DOHH2 (cell line): ENCODE measurements at regions not wholly inside any gene's neighbourhood (a gene's known extent, or its start where the extent isn't known, plus 50 kb on each side); places are given as distances from the start of the nearest gene placed in this dataset.

ENCODE experiments used
- EZH2phosphoT487 ChIP-seq: fragments of 200-600 bp; sonication (generic); IDR thresholded peaks from 2 replicates; pipeline ENCODE4 v1.6.1; 2017; ENCODE audit warnings: borderline replicate concordance, mild to moderate bottlenecking, antibody characterized with exemption, low read length, moderate library complexity, mixed read lengths
- TF ChIP-seq, protein P1 (sequence below): fragments of 200-600 bp; sonication (generic); IDR thresholded peaks from one replicate; pipeline ENCODE4 v1.5.1; 2014; ENCODE audit warnings: antibody characterized with exemption, mild to moderate bottlenecking, low read depth, low read length; ENCODE audit not compliant: poor library complexity, severe bottlenecking

DNA sequence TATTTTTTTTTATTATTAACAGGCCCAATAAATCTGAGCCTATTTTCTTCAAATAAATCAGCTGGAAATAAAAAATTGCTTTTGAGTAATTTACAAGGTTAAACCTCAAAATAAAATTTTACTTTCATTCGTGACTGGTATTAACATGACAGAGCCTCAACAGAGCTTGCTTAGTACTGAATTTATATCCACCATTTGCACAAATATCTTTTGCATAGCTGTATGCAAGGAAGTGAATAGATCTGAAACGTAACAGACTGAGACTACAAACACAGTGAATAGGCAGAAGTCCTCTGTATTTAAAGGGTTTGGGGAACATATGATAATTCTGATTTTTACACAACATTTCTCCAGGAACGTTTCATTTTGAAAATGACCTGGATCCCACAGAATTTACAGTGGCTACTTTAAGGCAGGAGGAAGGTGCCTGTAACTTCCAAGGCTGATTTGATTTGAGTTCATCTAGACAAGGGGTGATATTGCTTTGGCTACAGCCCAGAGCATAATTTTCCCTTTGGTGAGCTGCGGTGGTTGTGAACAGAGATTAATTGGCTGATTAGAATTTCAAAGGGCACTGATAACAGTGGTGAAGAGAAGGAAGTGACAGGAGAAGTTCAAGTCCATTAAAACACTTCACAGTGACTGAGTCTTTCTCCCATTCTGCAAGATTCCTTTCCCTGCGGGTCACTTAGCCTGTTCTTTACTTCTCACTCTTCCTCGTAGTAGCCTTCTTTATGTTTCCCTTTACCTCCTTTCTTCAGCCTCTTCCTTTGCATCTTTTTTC, 121.2 kb upstream of the SASH1 start:
- TF ChIP-seq, protein P1, sequence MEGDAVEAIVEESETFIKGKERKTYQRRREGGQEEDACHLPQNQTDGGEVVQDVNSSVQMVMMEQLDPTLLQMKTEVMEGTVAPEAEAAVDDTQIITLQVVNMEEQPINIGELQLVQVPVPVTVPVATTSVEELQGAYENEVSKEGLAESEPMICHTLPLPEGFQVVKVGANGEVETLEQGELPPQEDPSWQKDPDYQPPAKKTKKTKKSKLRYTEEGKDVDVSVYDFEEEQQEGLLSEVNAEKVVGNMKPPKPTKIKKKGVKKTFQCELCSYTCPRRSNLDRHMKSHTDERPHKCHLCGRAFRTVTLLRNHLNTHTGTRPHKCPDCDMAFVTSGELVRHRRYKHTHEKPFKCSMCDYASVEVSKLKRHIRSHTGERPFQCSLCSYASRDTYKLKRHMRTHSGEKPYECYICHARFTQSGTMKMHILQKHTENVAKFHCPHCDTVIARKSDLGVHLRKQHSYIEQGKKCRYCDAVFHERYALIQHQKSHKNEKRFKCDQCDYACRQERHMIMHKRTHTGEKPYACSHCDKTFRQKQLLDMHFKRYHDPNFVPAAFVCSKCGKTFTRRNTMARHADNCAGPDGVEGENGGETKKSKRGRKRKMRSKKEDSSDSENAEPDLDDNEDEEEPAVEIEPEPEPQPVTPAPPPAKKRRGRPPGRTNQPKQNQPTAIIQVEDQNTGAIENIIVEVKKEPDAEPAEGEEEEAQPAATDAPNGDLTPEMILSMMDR = no peak
- 0 out of 2 replicates have a peak, but pooled peaks have one; percentile 40 for TF ChIP-seq EZH2phosphoT487
